Type B pancreatic cell (in vitro differentiated cells): ENCODE measurements at regions not wholly inside any gene's neighbourhood (a gene's known extent, or its start where the extent isn't known, plus 50 kb on each side); places are given as distances from the start of the nearest gene placed in this dataset.
"Not testable (repeated sequence)": the region's sequence is repeated elsewhere in the genome, so short reads cannot be mapped to it uniquely, and the experiment has no call there.

Source experiments
- DNase-seq: peaks from one replicate; pipeline ENCODE4 v3.0.0; 2021; ENCODE audit warnings: mixed read lengths; ENCODE audit not compliant: unreplicated experiment; ENCODE audit errors: extremely low spot score
- H3K27ac Mint-ChIP-seq: 2 replicates; pipeline ENCODE4 v1.8.0; 2021; ENCODE audit warnings: mild to moderate bottlenecking, mixed read lengths
- H3K27me3 Mint-ChIP-seq: 2 replicates; pipeline ENCODE4 v1.8.0; 2021; ENCODE audit warnings: mixed read lengths
- H3K36me3 Mint-ChIP-seq: 2 replicates; pipeline ENCODE4 v1.8.0; 2021; ENCODE audit warnings: mixed read lengths
- H3K4me1 Mint-ChIP-seq: one replicate; pipeline ENCODE4 v1.8.0; 2021; ENCODE audit warnings: mixed read lengths; ENCODE audit not compliant: unreplicated experiment
- H3K4me3 Mint-ChIP-seq: 2 replicates; pipeline ENCODE4 v1.8.0; 2021; ENCODE audit warnings: mild to moderate bottlenecking, mixed read lengths
- H3K9me3 Mint-ChIP-seq: 2 replicates; pipeline ENCODE4 v1.8.0; 2021; ENCODE audit warnings: mixed read lengths
- CTCF ChIP-seq: fragments of 200-600 bp; sonication (generic); conservative IDR thresholded peaks from 2 replicates; pipeline ENCODE4 v1.5.0; 2021; ENCODE audit warnings: antibody characterized with exemption, mild to moderate bottlenecking

DNA sequence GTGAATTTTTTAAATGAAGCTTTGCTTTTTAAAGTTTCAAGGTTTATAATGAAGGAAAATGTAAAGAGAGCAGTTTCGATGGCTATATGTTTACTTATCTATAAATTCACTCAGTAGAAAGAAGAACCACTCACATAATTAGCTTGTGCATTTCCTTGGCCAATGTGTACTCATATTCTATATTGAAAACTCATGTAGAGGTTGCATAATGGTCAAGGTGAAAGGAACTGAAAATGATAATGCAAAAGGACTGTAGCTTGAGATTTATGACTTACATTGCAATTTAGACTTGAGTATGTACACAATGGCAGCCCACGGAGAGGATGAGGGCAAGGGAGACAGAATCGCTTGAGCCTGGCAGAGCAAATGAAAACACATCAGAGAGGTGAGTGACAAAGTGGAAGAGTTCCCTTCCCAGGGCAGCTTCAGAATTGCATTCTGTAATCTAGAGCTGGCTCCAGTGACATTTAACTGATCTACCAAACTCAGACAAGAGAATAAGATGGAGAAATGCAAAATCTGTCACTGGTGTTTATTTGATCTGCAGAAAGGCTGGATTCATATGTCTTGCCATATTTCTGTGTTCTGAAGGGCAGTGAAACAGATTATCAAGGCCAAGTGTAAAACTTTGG, 191.8 kb downstream of the TMEM200A start:
- H3K4me3 Mint-ChIP-seq = no peak overlapping the region
- H3K4me1 Mint-ChIP-seq = peaks cover 5% of the 10 kb centered on the region
- H3K27ac Mint-ChIP-seq = no peak overlapping the region
- no peaks in the 10 kb centered on the region for H3K36me3 Mint-ChIP-seq
- DNase-seq = no peak
- no peaks in the 10 kb centered on the region for H3K9me3 Mint-ChIP-seq
- no peak for TF ChIP-seq CTCF
- no peaks in the 10 kb centered on the region for H3K27me3 Mint-ChIP-seq

GRCh38 chr6:130558131-130558530, 192.3 kb downstream of the TMEM200A start:
- TF ChIP-seq CTCF = no peak
- H3K4me3 Mint-ChIP-seq = no peak overlapping the region
- DNase-seq = no peak
- no peaks in the 10 kb centered on the region for H3K36me3 Mint-ChIP-seq
- H3K27ac Mint-ChIP-seq = no peak overlapping the region
- no peaks in the 10 kb centered on the region for H3K27me3 Mint-ChIP-seq
- H3K4me1 Mint-ChIP-seq = peaks cover 5% of the 10 kb centered on the region
- no peaks in the 10 kb centered on the region for H3K9me3 Mint-ChIP-seq

DNA sequence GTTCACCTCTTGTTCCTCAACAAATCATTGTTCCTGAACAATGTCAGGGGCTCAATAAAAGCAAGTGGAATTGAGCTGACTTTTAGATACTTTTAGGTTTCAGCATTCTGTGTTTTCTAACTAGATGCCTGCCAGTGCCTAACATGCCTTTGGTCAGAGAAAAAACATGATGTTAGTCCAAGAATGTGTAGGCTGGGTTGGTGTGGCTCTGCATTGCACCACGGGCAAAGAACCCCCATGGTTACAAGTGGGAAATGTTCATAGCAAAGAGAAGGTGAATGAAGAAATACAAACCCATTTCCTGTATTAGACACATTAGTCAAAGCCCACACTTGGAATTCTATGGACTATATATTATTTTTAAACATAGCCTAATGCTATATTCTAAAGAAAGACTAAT, 193.3 kb downstream of the TMEM200A start:
- H3K36me3 Mint-ChIP-seq = no peaks in the 10 kb centered on the region
- no peak overlapping the region for H3K27ac Mint-ChIP-seq
- H3K9me3 Mint-ChIP-seq = no peaks in the 10 kb centered on the region
- no peak for DNase-seq
- no peak for TF ChIP-seq CTCF
- no peaks in the 10 kb centered on the region for H3K27me3 Mint-ChIP-seq
- no peak overlapping the region for H3K4me3 Mint-ChIP-seq
- peaks cover 5% of the 10 kb centered on the region for H3K4me1 Mint-ChIP-seq

DNA sequence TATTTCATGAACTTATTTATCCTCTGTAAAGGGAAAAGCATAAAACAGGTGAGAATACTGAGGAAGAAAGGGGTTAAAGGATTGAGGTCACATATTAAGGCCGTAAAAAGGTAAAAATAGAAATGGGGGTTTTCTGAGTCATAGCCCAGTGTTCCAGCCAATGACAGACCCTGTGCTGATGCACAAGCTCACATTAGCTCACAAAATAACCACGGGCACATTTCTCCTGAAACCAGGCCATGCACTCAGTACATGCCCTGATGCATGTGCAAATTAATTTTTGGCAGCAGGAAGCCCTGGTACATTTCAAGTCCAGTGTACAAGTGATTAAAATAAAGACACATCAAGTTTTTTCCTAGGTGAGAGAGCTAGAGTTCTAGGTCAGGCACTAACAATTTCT, 194.4 kb downstream of the TMEM200A start:
- no peaks in the 10 kb centered on the region for H3K36me3 Mint-ChIP-seq
- no peaks in the 10 kb centered on the region for H3K27me3 Mint-ChIP-seq
- H3K27ac Mint-ChIP-seq = no peak overlapping the region
- no peak for TF ChIP-seq CTCF
- H3K4me3 Mint-ChIP-seq = no peak overlapping the region
- peaks cover 5% of the 10 kb centered on the region for H3K4me1 Mint-ChIP-seq
- H3K9me3 Mint-ChIP-seq = no peaks in the 10 kb centered on the region
- no peak for DNase-seq

- not testable (repeated sequence) for H3K27ac Mint-ChIP-seq, H3K36me3 Mint-ChIP-seq, H3K4me1 Mint-ChIP-seq, H3K4me3 Mint-ChIP-seq, H3K9me3 Mint-ChIP-seq, DNase-seq, H3K27me3 Mint-ChIP-seq
These were observed 195.3 kb downstream of the TMEM200A start for GRCh38 chr6:130561159-130561558.

DNA sequence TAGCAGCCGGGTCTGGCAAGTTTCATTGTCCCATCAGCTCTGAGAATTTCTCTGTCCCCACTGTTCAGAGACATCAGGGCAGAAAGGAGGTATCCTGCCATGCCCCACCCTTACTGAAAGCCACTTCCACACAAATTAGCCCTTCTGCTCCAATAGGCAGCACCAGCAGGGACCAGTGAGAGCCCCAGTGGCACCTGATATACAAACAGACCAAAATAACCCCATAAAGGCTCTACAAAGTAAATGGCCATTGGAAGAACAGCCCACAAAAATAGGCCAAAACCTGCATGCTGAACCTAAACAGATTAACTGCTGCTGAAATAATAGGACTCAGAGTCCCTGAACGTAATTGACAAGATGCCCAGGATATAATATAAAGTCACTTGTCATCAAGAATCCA, 199.9 kb downstream of the TMEM200A start:
- no peaks in the 10 kb centered on the region for H3K36me3 Mint-ChIP-seq
- H3K9me3 Mint-ChIP-seq = no peaks in the 10 kb centered on the region
- no peak for DNase-seq
- TF ChIP-seq CTCF = no peak
- H3K27ac Mint-ChIP-seq = no peak overlapping the region
- H3K4me1 Mint-ChIP-seq = no peaks in the 10 kb centered on the region
- no peak overlapping the region for H3K4me3 Mint-ChIP-seq
- no peaks in the 10 kb centered on the region for H3K27me3 Mint-ChIP-seq
